SW 1271 (cell line): ENCODE measurements at regions not wholly inside any gene's neighbourhood (a gene's known extent, or its start where the extent isn't known, plus 50 kb on each side); places are given as distances from the start of the nearest gene placed in this dataset.
"Not testable (repeated sequence)": the region's sequence is repeated elsewhere in the genome, so short reads cannot be mapped to it uniquely, and the experiment has no call there.

ENCODE experiments used
- DNase-seq, 2 experiments: peaks; one replicate each; lab custom pipeline; 2025; lab: John Stamatoyannopoulos, UW

DNA sequence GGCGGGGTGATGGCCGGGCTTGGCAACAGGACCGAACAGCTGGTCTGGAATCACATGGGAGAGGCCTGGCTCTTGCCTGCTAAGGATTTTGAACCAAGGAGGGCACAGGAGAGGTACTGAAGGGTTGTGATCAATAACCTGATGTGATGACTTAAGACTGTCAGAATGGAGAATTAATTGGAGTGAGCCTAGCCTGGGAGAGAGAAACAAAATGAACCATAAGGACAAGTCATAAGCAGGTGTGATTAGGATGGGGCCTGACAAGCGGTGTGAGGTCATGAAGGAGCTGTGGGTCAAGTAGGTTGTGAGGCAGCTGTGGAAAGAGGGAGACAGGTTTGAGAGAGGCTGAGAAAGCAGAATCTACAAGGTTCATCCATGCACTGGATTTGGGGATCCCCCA, 104.6 kb downstream of the MED10 start:
- DNase-seq: no peak

DNA sequence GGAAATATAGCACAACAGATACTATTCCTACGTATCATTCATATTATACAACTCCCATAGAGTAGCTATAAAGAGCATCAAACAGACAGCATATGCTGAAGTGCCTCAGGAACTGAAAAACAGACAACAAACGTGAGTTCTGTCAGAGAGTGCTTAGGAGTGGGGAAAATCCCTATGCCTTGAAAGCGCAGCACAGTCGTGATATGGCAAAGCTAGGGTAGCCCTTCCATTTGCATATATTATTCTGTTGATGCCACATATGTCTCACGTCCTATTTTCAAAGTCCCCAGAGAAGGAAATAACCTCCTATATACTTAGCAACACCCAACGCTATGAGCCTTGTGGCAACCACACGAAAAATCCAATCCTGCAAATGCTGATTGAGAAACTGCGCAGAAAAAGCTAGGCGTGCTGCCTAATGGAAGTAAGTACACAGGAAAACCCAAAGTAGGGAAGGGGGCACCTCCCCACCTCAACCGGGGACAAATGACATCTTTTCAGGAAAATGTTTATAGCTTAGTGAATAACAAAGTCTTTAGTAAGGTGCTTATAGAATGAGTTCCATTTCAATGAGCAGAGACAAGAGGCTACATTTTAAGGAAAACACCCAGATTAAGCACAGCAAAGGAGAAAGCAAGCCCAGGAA, 105.1 kb downstream of the MED10 start:
- no peak for DNase-seq

DNA sequence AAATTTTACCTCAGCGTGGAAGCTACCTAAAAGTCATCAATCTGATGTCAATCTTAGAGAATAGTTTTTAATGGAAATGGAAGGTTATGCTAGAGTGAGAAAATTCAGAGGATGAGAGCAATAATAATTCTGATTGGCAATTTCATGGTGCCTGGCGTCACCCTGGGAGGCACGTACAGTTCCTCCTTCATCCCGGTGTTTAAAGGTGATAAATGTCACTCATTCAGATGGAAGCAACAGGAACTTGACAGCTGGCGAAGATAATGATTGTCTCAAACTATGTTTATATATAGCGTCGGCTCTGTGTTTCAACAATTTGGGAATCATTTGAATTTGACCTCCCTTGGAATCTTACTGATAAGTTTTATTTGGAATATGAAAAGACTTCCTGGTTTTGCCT, 108.4 kb downstream of the MED10 start:
- no peak for DNase-seq

DNA sequence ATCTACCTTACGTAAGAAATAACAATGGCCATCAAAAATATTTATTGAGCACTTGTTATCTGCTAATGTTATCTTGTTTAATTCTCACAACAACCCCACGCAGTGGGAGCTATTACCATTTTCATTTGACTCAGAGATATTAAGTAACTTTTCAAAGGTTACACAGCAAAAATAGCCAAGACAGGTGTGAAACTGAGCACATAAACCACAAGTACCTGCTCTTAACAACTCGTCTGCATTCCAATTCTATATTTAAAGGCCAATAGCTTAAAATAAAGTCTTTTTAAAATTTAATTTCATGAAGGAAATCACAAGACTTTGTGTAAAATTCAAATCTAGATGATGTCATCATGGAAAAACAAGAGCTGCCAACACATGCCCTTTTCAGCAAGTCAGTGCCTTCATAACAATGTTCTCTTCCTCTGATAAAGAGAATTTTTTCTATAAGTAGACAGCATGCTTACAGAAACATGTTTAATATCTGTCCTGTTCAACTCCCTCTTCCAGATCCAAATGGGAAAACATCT, 111.6 kb downstream of the MED10 start:
- DNase-seq: no peak

DNA sequence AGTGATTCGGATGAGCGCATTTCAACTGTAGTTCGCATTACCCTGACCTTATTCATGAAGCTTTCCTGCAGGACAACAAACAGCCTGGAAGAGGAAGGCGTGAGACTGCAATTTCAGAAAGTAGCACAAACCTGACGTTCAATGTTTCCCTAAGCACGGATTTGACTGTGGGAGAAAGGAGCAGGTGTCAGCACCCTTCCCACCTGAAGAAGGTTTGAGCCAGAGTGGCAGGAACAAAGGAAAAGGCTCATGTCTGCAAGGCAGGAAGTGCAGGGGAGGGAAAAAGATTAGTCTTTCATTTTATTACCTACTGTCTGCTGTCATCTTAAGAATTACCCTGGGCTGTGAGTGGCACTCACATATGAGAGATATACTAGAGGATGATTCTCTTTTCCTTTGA, 114.0 kb downstream of the MED10 start:
- no peak for DNase-seq

DNA sequence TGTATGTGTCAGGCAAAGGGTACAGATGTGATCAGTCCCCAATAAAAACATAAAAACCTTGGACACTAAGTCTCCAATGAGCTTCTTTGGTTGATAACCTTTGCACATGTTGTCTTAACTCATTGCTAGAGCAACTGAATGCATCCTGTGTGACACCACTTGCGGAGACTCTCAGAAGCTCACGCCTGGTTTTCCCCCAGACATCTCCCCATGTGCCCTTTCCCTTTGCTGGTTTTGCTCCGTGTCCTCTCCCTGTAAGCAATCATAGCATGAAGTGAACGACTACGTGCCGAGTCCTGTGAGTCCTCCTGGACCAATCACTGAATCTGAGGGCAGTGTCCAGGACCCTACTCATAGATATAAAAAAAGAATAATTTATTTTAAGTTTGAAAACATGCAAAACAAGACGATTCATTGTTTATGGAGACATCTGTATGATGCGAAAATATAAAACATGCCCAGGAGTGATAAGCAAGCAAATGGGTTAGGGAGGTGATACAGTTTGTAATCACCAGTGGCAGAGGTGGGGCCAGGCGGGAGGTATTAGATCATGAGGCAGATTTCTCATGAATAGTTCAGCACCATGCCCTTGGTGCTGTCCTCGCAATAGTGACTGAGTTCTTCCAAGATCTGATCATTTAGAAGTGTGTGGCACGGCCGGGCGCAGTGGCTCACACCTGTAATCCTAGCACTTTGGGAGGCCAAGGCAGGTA, 115.5 kb downstream of the MED10 start:
- DNase-seq: no peak

DNA sequence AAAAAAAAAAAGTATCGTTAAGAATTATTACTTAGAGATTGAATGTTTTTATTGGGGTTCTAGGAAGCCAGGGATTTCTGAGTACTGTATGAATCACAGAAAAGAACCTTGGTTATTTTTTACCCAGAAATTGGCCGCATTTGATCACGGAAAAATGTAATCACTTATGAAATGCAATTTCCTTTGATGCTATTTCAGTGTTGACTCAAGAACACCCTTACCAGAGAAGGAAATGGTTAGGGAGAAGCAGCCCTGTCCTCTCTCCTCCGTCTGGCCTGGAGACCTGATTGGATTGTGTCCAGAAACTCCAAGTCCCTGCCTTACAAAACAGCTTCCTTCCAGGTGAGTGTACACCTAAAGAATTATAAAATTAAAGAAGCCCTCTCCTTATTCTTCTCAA, 116.7 kb downstream of the MED10 start:
- DNase-seq: no peak

DNA sequence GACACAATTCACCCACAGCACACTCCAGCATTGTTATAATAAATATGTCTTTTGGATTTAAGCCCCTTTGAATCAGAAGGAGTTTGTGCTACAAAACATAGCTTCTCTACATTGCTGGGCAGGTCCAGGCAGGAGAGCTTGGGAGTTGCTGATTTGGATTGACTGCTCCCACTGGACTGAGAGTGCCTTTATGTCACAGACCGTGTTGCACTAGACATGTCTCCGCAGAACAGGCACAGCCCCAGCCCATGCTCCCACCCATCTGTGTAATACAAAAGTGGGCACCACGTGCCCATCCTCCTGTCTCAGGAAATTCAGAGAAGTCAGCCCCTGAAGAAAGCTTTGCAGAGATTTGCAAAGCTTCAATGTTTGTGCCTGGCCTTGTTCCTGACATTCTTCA, 117.1 kb downstream of the MED10 start:
- DNase-seq: no peak

DNA sequence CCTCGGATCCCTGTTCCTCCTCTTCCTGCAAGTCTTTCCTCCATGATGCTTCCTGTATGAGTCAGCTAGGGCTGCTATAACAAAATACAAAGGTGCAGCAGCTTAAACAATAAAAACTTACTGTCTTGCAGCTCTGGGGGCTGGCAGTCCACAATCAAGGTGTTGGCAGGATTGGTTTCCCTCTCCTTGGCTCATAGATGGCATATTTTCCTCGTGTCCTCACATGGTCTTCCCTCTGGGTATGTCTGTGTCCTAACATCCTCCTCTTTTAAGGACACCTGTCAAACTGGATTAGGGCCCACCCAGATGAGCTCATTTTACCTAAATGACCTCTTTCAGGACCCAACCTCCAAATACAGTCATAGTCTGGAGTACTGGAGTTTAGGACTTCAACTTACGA, 117.5 kb downstream of the MED10 start:
- DNase-seq: no peak

DNA sequence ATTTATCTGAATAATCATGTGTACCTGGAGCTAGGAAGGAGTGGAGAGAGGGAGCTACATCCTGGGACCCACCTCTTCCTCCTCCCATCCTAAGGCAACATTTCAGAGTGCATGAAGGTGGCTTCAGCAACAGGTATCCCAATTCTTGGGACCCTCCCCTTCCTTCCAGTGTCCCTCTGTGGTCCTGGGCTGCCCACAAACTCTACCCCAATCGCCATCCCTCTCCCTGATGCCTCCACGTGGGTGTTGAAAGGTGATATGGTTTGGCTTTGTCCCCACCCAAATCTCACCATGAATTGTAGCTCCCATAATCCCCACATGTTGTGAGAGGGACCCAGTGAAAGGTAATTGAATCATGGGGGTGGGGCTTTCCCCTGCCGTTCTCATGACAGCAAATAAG, 121.4 kb downstream of the MED10 start:
- DNase-seq: no peak

DNA sequence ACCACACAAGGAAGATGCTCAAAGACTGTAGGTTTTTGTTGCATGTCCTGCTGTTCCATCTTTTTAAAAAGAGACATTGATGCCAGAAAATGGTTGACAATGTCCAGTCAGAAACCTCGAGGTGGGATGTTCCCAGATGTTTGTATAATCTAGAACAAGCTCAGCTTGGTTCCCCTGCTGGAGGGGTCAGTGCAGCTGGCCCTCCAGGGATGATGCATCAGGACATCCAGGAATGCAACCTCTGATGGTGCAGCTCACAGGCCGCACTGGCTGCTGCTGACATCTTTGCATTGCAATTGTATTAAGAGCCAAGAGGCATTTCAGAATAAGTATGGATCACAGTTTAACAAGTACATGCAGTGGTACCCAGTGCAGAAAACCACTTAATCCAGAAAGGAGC, 122.4 kb downstream of the MED10 start:
- DNase-seq: no peak

DNA sequence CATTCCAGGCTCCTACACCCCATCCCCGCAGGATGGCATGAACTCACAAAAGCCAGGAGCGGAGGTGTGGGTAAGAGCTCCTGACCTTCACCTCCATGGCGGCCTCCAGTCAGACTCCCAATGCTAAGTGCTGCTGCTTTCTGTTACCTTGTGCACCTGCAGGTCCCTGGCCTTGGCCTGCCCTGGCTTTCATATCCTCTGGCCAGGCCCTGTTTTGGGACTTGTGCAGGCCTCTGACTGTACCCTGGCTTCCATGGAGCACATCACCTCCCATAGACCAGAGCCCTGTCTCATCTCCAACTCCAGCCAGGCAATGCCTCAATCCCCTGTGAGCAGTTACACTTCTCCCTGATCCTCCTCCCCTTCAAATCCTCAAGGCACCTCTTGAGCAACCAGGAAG, 124.5 kb downstream of the MED10 start:
- DNase-seq: no peak

DNA sequence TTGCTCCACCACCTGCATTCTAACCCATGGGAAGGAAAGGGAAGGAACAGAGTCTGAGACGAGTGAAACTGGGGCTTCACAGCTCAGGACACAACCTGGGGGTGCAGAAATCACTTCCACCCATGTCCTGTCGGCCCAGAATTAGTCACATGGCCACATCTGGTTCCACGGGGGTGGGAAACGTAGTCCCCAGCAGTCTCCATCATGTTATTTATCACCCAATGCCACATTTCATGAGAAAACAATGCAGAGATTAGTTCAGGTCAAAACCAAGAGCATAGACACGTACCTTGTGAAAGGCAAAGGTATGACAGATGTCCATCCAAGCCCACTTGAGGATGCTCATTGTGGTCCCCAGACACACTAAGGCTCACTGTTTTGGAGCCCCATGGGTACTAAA, 125.1 kb downstream of the MED10 start:
- no peak for DNase-seq

DNA sequence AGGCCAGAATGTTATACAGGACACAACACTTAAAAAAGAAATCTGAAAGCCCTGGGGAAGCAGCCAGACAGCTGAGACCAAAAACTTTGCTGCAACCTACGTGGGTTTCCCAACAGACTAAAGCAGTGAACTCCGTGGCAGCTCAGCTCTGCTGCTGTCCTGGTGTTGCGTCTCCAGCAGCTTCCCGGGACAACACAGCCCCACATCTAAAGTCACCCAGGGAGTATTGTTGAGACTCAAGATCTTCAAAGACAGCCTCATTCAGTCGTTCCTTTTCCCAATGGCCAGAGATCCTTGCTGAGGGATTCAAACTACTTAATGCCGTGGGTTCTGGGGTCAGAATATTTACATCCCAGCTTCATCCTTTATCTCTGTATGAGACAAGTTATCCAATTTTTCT, 125.8 kb downstream of the MED10 start:
- no peak for DNase-seq

DNA sequence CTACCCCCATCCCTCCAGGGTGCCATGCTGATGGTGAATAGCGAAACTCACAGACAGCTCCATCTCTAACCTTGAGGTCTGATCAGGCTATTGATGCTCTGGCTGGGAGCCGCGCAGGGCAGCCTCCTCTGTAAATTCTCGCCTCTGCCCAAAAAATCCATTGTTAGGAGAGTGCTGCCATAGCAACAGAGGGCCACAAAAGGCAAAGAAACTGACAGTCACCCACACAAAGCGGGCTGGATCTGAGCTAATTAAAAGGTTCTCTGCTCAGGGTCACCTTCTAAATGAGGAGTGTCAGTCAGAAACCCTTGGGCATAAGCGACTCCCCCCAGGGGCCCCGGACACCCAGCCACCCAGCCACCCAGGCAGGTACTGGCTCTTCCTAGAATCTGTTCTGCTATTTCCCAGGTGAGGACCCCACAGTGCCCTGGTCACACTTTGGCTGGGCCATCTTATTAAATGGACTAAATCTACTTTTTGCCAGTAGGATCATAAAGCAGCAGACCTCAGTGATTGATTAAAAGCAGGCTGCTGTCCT, 126.7 kb downstream of the MED10 start:
- DNase-seq: no peak

DNA sequence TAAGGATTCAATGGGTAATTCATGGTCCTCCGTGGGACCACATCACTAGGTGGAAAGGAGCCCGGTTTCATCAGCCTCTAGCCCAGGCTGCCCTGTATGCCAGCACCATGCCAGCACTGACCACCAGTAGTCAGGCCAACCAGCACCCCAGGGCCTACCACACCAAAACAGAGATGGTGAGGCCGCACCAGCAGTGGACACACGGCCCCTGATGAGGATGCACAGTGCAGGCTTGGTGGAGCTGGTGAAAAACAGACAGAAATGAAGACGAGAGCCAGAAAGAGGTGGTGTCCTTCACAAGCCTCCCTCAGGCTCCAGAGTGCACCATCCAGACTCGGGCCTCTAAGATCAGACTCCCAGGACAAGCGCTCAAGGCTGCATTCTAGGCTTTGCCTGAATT, 128.2 kb downstream of the MED10 start:
- no peak for DNase-seq

DNA sequence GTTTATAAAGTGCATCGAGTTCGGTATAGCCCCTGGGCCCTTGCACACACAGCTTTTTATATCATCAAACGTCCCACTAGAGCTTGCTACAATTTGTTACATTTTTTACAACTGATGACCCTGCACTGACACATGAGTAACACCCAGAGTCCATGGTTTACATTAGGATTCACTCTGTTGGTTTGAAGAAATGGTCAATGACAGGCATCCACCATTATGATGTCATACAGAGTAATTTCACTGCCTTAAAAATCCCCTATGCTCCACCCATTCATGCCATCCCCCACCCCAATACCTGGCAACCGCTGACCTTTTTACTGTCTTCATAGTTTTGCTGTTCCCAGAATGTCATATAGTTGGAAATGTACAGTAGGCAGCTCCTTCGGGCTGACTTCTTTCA, 130.2 kb downstream of the MED10 start:
- no peak for DNase-seq

DNA sequence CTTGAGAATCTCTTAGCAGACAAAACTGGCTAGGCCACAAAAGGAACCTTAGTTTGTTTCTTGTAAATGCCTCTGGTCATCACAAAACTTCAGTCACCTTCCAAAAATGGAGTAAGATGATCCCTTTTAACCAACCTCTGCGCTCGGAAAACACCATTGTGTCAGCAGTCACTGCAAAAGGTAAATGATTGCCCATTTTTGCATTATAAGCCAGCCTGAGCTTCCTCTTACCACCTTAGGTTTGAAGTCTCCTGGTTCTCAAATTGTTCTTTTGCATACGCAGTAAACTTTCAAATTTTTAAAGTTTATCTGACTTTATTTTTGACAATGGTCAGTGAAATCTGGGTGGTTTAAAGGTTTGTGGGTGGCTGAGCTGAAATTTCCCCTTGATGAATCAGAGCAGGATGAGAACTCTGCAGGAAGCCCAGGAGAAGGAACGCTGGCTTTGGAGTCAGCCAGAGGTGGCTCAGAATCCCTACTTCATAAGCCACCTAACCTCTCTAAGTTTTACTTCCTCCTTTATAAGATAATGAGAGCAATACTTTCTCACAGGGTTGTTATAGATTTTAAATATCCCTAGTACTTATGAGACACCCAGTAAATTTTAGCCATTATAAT, 131.4 kb downstream of the MED10 start:
- no peak for DNase-seq

DNA sequence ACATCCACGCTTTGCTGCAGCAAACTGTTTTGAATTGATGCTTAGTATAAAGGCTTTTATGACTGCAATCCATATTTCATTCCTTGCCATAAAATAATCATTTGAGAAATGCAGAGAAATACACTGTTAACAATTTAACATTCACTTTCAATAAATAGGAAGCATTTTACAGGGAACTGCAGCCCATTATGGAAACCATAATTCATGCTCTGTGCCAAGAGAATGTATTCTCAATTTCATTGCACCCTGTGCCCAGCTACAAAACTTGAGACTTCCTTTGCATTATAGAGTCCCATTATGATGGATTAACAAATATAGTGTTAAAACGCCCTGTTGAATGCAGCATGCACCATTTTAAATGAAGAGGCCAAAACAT, 134.0 kb downstream of the MED10 start:
- no peak for DNase-seq

DNA sequence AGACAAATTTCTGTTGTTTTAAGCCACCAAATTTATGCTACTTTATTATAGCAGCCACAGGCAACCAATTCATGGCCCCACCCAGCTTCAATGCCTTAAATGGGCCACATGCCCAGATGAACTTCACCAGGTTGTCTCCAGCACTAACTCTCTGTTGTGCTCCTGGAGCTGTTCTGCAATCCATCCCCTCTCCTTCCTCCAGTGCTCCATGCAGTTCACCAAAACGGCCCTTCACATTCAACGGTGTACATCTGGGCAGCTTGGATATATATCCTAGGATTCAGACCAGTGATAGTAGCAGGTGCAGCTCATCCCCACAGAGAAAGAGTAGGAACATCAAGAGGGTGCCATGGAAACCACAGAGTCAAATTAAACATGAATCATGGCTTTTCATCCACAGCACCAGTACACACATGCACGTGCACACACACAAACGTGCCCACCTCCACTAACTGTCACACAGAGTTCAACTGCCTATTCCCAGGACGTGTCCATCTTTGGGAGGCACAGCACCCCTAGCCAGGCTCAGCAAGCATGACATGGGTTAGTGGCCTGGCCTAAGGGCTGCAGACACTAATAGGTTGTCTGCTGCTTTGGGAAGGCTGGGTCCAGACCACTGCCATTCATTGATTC, 134.5 kb downstream of the MED10 start:
- no peak for DNase-seq

DNA sequence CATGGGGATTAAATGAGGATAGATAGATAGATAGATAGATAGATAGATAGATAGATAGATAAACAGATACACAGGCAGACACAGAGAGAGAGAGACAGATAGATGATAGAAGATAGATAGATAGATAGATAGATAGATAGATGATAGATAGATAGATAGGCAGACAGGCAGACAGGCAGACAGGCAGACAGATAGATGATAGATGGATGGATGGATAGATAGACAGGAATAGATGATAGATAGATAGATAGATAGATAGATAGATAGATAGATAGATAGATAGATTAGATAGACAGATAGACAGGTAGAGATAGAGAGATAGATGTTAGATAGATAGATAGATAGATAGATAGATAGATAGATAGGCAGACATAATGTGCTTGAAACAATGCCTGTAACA, 137.3 kb downstream of the MED10 start:
- DNase-seq: not testable (repeated sequence)

DNA sequence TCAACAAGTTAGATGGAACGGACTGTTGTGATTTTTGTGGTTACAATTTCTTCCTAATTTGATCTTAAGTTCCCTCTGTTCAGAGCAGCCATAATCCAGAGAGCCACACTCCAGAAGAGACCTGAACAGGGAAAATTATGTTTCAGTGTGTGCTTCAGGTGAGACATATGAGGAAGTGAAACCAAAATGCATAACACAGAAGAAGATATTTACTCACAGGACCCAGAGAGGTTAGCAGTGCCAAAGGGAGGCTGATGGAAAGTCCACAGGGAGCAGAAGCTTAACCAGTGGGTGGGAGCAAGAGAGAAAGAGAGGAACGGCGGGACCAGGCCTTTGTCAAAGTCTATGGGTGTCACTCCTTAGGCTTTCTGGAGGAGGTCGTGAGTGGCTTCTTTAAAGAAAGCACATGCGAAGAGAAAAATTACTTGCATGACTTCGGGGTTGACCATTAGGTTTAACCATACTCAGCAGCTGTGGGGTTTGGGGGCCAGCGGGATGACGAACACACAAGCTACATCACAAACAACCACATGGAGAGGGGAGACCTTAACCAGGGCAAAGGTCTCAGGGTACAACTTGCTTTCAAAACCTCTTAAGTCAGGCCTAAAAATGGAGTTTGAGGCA, 141.4 kb downstream of the MED10 start:
- DNase-seq: no peak
